ENCODE measurements at regions not wholly inside any gene's neighbourhood (a gene's known extent, or its start where the extent isn't known, plus 50 kb on each side); places are given as distances from the start of the nearest gene placed in this dataset.

GRCh38 chr11:71190551-71190950, 61.8 kb downstream of the SHANK2 start:
- TF ChIP-seq CTCF (IDR thresholded peaks at IDR 0.05) (no peak), POLR2AphosphoS5 (IDR thresholded peaks at IDR 0.05) (no peak)
